ENCODE measurements at regions not wholly inside any gene's neighbourhood (a gene's known extent, or its start where the extent isn't known, plus 50 kb on each side); places are given as distances from the start of the nearest gene placed in this dataset.

DNA sequence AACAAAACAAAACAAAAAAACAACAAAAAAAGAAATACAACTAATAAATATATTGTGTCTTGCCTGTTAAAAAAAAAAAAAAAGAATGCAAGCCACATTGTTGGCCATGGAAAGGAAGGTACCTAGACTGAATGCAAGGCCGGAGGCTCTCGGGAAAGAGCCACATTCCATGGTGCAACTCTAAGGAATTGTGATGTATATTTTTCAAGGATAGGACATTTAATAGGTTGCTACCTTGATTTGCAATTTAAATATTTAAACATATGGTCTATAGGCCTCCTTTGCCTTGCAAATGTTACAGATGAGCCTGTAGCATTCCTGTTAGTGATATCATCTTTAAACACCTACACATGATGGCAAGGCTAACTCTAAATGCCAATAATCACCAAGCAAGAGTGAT lies 650.9 kb downstream of the TOX3 start:
- no peak overlapping the region for H3K4me3 Mint-ChIP-seq
- Histone ChIP-seq H3K4me2 (no peak overlapping the region), H3K27ac (ENCODE audit: low read depth) (peak overlapping the region; percentile 12; the same call in 1 of the 2 replicates), H3K27me3 (ENCODE audit: insufficient read depth) (no peaks in the 10 kb centered on the region), H3K79me2 (replicated peaks; ENCODE audit: insufficient read depth) (no peaks in the 10 kb centered on the region), H3K4me3 (no peak overlapping the region), H3K9me2 (ENCODE audit: insufficient read depth) (peaks cover 5% of the 10 kb centered on the region; the same call in 1 of the 2 replicates), H3F3A (replicated peaks; ENCODE audit: low read depth) (no peaks in the 10 kb centered on the region), H2AFZ (no peak overlapping the region), H3K4me1 (ENCODE audit: insufficient read depth) (peaks cover 10% of the 10 kb centered on the region), H4K20me1 (replicated peaks; ENCODE audit: insufficient read depth) (no peaks in the 10 kb centered on the region), H3K36me3 (ENCODE audit: insufficient read depth) (no peaks in the 10 kb centered on the region)
- no peak overlapping the region for H3K27ac Mint-ChIP-seq
- peaks cover 3% of the 10 kb centered on the region; the same call in 1 of the 3 replicates for H3K9me3 Mint-ChIP-seq
- H3K4me1 Mint-ChIP-seq, result peaks cover 30% of the 10 kb centered on the region
- DNase-seq (ENCODE audit: low spot score) (peak; percentile 66), ATAC-seq (peak; percentile 77)
- TF ChIP-seq, protein P1, sequence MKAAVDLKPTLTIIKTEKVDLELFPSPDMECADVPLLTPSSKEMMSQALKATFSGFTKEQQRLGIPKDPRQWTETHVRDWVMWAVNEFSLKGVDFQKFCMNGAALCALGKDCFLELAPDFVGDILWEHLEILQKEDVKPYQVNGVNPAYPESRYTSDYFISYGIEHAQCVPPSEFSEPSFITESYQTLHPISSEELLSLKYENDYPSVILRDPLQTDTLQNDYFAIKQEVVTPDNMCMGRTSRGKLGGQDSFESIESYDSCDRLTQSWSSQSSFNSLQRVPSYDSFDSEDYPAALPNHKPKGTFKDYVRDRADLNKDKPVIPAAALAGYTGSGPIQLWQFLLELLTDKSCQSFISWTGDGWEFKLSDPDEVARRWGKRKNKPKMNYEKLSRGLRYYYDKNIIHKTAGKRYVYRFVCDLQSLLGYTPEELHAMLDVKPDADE (IDR thresholded peaks at IDR 0.05), result no peak
- TF ChIP-seq CREB1 (CRISPR knock-in tag; IDR thresholded peaks at IDR 0.05; ENCODE audit: low read depth), result no peak
- TF ChIP-seq NANOG (IDR thresholded peaks at IDR 0.05; ENCODE audit: borderline replicate concordance), result peak; percentile 75; the same call in 1 of the 2 replicates
- peaks cover 10% of the 10 kb centered on the region for H3K36me3 Mint-ChIP-seq (ENCODE audit: low read depth)
- no peaks in the 10 kb centered on the region for H3K27me3 Mint-ChIP-seq (ENCODE audit: insufficient read depth, low read depth, poor library complexity)

DNA sequence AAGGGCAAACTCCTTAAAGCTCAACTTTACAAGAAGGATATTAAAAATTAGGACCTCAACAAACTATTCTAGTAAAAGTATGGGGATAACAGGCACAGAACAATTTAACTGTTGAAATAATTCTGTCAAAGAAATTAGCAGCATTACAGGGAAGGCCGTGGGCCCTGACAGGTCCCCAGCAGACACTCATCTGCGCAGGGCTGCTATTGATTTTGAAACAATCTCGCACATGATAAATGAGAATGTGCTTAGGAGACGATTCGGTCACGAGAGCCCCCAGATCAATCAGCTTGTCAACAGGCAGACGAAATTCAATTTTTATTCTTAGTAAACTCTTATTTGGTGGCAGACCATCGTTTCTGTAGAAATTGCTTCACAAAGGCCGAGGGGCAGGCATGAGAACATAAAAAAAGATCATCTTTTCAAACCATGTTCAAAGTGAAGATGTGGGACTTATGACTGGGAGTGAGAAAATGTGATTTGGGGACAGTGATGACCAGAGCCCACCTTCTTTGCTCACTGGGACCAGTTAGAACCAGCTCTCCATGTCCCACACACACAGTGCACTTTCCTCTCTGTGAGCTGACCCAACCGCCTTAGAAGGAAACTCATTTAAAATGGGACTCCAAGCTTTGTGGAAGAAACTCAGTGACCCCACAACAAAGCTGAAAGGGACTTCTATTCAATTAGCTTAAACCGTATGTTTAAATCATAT lies 654.5 kb downstream of the TOX3 start:
- DNase-seq (ENCODE audit: low spot score) (no peak), ATAC-seq (no peak)
- peaks cover 3% of the 10 kb centered on the region; the same call in 1 of the 3 replicates for H3K9me3 Mint-ChIP-seq
- Histone ChIP-seq H4K20me1 (replicated peaks; ENCODE audit: insufficient read depth) (no peaks in the 10 kb centered on the region), H3F3A (replicated peaks; ENCODE audit: low read depth) (no peaks in the 10 kb centered on the region), H2AFZ (no peak overlapping the region), H3K27me3 (ENCODE audit: insufficient read depth) (no peaks in the 10 kb centered on the region), H3K4me1 (ENCODE audit: insufficient read depth) (peaks cover 10% of the 10 kb centered on the region), H3K36me3 (ENCODE audit: insufficient read depth) (no peaks in the 10 kb centered on the region), H3K27ac (ENCODE audit: low read depth) (no peak overlapping the region), H3K9me2 (ENCODE audit: insufficient read depth) (peaks cover 5% of the 10 kb centered on the region; the same call in 1 of the 2 replicates), H3K79me2 (replicated peaks; ENCODE audit: insufficient read depth) (no peaks in the 10 kb centered on the region), H3K4me3 (no peak overlapping the region), H3K4me2 (no peak overlapping the region)
- peaks cover 13% of the 10 kb centered on the region for H3K36me3 Mint-ChIP-seq (ENCODE audit: low read depth)
- H3K27me3 Mint-ChIP-seq (ENCODE audit: insufficient read depth, low read depth, poor library complexity), result no peaks in the 10 kb centered on the region
- H3K27ac Mint-ChIP-seq, result no peak overlapping the region
- no peak overlapping the region for H3K4me3 Mint-ChIP-seq
- H3K4me1 Mint-ChIP-seq, result peaks cover 23% of the 10 kb centered on the region
- TF ChIP-seq, protein P2, sequence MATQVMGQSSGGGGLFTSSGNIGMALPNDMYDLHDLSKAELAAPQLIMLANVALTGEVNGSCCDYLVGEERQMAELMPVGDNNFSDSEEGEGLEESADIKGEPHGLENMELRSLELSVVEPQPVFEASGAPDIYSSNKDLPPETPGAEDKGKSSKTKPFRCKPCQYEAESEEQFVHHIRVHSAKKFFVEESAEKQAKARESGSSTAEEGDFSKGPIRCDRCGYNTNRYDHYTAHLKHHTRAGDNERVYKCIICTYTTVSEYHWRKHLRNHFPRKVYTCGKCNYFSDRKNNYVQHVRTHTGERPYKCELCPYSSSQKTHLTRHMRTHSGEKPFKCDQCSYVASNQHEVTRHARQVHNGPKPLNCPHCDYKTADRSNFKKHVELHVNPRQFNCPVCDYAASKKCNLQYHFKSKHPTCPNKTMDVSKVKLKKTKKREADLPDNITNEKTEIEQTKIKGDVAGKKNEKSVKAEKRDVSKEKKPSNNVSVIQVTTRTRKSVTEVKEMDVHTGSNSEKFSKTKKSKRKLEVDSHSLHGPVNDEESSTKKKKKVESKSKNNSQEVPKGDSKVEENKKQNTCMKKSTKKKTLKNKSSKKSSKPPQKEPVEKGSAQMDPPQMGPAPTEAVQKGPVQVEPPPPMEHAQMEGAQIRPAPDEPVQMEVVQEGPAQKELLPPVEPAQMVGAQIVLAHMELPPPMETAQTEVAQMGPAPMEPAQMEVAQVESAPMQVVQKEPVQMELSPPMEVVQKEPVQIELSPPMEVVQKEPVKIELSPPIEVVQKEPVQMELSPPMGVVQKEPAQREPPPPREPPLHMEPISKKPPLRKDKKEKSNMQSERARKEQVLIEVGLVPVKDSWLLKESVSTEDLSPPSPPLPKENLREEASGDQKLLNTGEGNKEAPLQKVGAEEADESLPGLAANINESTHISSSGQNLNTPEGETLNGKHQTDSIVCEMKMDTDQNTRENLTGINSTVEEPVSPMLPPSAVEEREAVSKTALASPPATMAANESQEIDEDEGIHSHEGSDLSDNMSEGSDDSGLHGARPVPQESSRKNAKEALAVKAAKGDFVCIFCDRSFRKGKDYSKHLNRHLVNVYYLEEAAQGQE (IDR thresholded peaks at IDR 0.05; ENCODE audit: unreplicated experiment), result no peak
- no peak for TF ChIP-seq JUNB (IDR thresholded peaks at IDR 0.05; ENCODE audit: unreplicated experiment)
- TF ChIP-seq, protein P3, sequence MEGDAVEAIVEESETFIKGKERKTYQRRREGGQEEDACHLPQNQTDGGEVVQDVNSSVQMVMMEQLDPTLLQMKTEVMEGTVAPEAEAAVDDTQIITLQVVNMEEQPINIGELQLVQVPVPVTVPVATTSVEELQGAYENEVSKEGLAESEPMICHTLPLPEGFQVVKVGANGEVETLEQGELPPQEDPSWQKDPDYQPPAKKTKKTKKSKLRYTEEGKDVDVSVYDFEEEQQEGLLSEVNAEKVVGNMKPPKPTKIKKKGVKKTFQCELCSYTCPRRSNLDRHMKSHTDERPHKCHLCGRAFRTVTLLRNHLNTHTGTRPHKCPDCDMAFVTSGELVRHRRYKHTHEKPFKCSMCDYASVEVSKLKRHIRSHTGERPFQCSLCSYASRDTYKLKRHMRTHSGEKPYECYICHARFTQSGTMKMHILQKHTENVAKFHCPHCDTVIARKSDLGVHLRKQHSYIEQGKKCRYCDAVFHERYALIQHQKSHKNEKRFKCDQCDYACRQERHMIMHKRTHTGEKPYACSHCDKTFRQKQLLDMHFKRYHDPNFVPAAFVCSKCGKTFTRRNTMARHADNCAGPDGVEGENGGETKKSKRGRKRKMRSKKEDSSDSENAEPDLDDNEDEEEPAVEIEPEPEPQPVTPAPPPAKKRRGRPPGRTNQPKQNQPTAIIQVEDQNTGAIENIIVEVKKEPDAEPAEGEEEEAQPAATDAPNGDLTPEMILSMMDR (conservative IDR thresholded peaks at IDR 0.05; ENCODE audit: low read depth in 2 of 2), result no peak
- TF ChIP-seq, protein P1 (IDR thresholded peaks at IDR 0.05), result no peak
- TF ChIP-seq ZNF331 (CRISPR knock-in tag; IDR thresholded peaks at IDR 0.05; ENCODE audit: low read depth), result no peak
- no peak for TF ChIP-seq ZNF114 (CRISPR knock-in tag; IDR thresholded peaks at IDR 0.05)
- TF ChIP-seq POLR2AphosphoS5 (IDR thresholded peaks at IDR 0.05; ENCODE audit: low read depth), result no peak
- no peak for TF ChIP-seq EZH2phosphoT487 (IDR thresholded peaks at IDR 0.05; ENCODE audit: unreplicated experiment)
- no peak for TF ChIP-seq EZH2 (IDR thresholded peaks at IDR 0.05; ENCODE audit: low read depth, unreplicated experiment)
- no peak for TF ChIP-seq STAT1 (IDR thresholded peaks at IDR 0.05; ENCODE audit: unreplicated experiment)
